A204.1 (cell line): ENCODE measurements at regions not wholly inside any gene's neighbourhood (a gene's known extent, or its start where the extent isn't known, plus 50 kb on each side); places are given as distances from the start of the nearest gene placed in this dataset.
"Not testable (repeated sequence)": the region's sequence is repeated elsewhere in the genome, so short reads cannot be mapped to it uniquely, and the experiment has no call there.

Experiments
- FAIRE-seq: peaks from 2 replicates; lab custom pipeline; 2012; peaks lifted over from hg19 to GRCh38; lab: Jason Lieb, UNC

GRCh38 chr16:52786091-52786490 is 239.1 kb upstream of the TOX3 start:
- no peak for FAIRE-seq

- no peak for FAIRE-seq
Measured at GRCh38 chr16:52785653-52786052, 238.7 kb upstream of the TOX3 start.

- no peak for FAIRE-seq
Measured at GRCh38 chr16:52783616-52784015, 236.7 kb upstream of the TOX3 start.

GRCh38 chr16:52781005-52781630 is 234.2 kb upstream of the TOX3 start:
- no peak for FAIRE-seq

GRCh38 chr16:52773026-52773425 is 226.1 kb upstream of the TOX3 start:
- no peak for FAIRE-seq

GRCh38 chr16:52770828-52771227 is 223.9 kb upstream of the TOX3 start:
- FAIRE-seq: no peak

- FAIRE-seq: no peak
Measured at GRCh38 chr16:52758473-52758855, 211.5 kb upstream of the TOX3 start.

- no peak for FAIRE-seq
Measured at GRCh38 chr16:52757746-52758472, 211.0 kb upstream of the TOX3 start.

- FAIRE-seq: no peak
Measured at GRCh38 chr16:52756812-52757517, 210.0 kb upstream of the TOX3 start.

- FAIRE-seq: no peak
Measured at GRCh38 chr16:52755396-52755795, 208.5 kb upstream of the TOX3 start.

GRCh38 chr16:52751035-52751434 is 204.1 kb upstream of the TOX3 start:
- no peak for FAIRE-seq

- FAIRE-seq: no peak
Measured at GRCh38 chr16:52748741-52749140, 201.8 kb upstream of the TOX3 start.

- no peak for FAIRE-seq
Measured at GRCh38 chr16:52747088-52747595, 200.2 kb upstream of the TOX3 start.

- no peak for FAIRE-seq
Measured at GRCh38 chr16:52743707-52744106, 196.8 kb upstream of the TOX3 start.

- no peak for FAIRE-seq
Measured at GRCh38 chr16:52742608-52743170, 195.7 kb upstream of the TOX3 start.

GRCh38 chr16:52742052-52742451 is 195.1 kb upstream of the TOX3 start:
- FAIRE-seq: no peak

GRCh38 chr16:52741351-52741750 is 194.4 kb upstream of the TOX3 start:
- no peak for FAIRE-seq

GRCh38 chr16:52740766-52741165 is 193.8 kb upstream of the TOX3 start:
- no peak for FAIRE-seq

- no peak for FAIRE-seq
Measured at GRCh38 chr16:52740333-52740732, 193.4 kb upstream of the TOX3 start.

GRCh38 chr16:52738992-52739391 is 192.0 kb upstream of the TOX3 start:
- FAIRE-seq: not testable (repeated sequence)

- FAIRE-seq: no peak
Measured at GRCh38 chr16:52731219-52731875, 184.4 kb upstream of the TOX3 start.

GRCh38 chr16:52729731-52730130 is 182.8 kb upstream of the TOX3 start:
- FAIRE-seq: no peak
